SK-N-SH treated with all-trans-retinoic acid at 6 μM for 48 hours (cell line): ENCODE measurements at regions not wholly inside any gene's neighbourhood (a gene's known extent, or its start where the extent isn't known, plus 50 kb on each side); places are given as distances from the start of the nearest gene placed in this dataset.

Experiments
- ATAC-seq: fragments of 200-7000 bp; cut with Tn5 transposase; 3 replicates; pipeline ENCODE4 v1.9.1; 2020; ENCODE audit warnings: mild to moderate bottlenecking, moderate library complexity
- ARNTL ChIP-seq: fragments of 450-650 bp; formaldehyde crosslinking; IDR thresholded peaks from 2 replicates; pipeline ENCODE4 v1.5.0; 2020; ENCODE audit warnings: low read depth, mild to moderate bottlenecking, moderate library complexity, borderline replicate concordance
- CSDC2 ChIP-seq: fragments of 250-450 bp; sonication (Bioruptor Pico); IDR thresholded peaks from 2 replicates; pipeline ENCODE4 v1.5.0; 2020; ENCODE audit warnings: mild to moderate bottlenecking, moderate library complexity
- ESRRG ChIP-seq: fragments of 250-450 bp; sonication (Bioruptor Pico); IDR thresholded peaks from 2 replicates; pipeline ENCODE4 v1.6.1; 2021; ENCODE audit warnings: mild to moderate bottlenecking
- GLIS3 ChIP-seq: fragments of 250-450 bp; sonication (Bioruptor Pico); IDR thresholded peaks from 2 replicates; pipeline ENCODE4 v1.5.0; 2020; ENCODE audit warnings: mild to moderate bottlenecking, moderate library complexity
- ISL1 ChIP-seq: fragments of 250-450 bp; sonication (Bioruptor Pico); IDR thresholded peaks from 2 replicates; pipeline ENCODE4 v2.1.2; 2022; ENCODE audit warnings: mild to moderate bottlenecking, moderate library complexity
- PPARA ChIP-seq: fragments of 250-450 bp; sonication (Bioruptor Pico); IDR thresholded peaks from 2 replicates; pipeline ENCODE4 v1.5.0; 2020; ENCODE audit warnings: mild to moderate bottlenecking, borderline replicate concordance
- RARB ChIP-seq: fragments of 250-450 bp; sonication (Bioruptor Pico); IDR thresholded peaks from 2 replicates; pipeline ENCODE4 v1.8.0; 2021; ENCODE audit warnings: mild to moderate bottlenecking, moderate library complexity
- TCF4 ChIP-seq: fragments of 250-450 bp; sonication (Bioruptor Pico); IDR thresholded peaks from 2 replicates; pipeline ENCODE4 v1.8.0; 2021; ENCODE audit warnings: mild to moderate bottlenecking, moderate library complexity, borderline replicate concordance
- TOX ChIP-seq: fragments of 250-450 bp; sonication (Bioruptor Pico); IDR thresholded peaks from 2 replicates; pipeline ENCODE4 v1.8.0; 2021; ENCODE audit warnings: mild to moderate bottlenecking, moderate library complexity, borderline replicate concordance
- ZC3H10 ChIP-seq: fragments of 250-450 bp; sonication (Bioruptor Pico); IDR thresholded peaks from 2 replicates; pipeline ENCODE4 v1.5.1; 2021; ENCODE audit warnings: mild to moderate bottlenecking, moderate library complexity
- ZFP3 ChIP-seq: fragments of 250-450 bp; sonication (Bioruptor Pico); IDR thresholded peaks from 2 replicates; pipeline ENCODE4 v1.5.0; 2020; ENCODE audit warnings: mild to moderate bottlenecking, moderate library complexity
- ZFP30 ChIP-seq: fragments of 450-650 bp; formaldehyde crosslinking; IDR thresholded peaks from 2 replicates; pipeline ENCODE4 v1.5.0; 2022; ENCODE audit warnings: mild to moderate bottlenecking, moderate library complexity
- ZNF565 ChIP-seq: fragments of 450-650 bp; formaldehyde crosslinking; conservative IDR thresholded peaks from 2 replicates; pipeline ENCODE4 v1.5.0; 2020; ENCODE audit warnings: low read depth, mild to moderate bottlenecking, moderate library complexity
- ZNF70 ChIP-seq: fragments of 450-650 bp; formaldehyde crosslinking; IDR thresholded peaks from 2 replicates; pipeline ENCODE4 v1.5.0; 2020; ENCODE audit warnings: mild to moderate bottlenecking, moderate library complexity
- ZNF8 ChIP-seq: fragments of 450-650 bp; formaldehyde crosslinking; IDR thresholded peaks from 2 replicates; pipeline ENCODE4 v1.5.0; 2020; ENCODE audit warnings: mild to moderate bottlenecking, moderate library complexity
- TF ChIP-seq, protein P1 (sequence below): fragments of 250-450 bp; sonication (Bioruptor Pico); IDR thresholded peaks from 2 replicates; pipeline ENCODE4 v1.8.0; 2020; ENCODE audit warnings: mild to moderate bottlenecking, moderate library complexity, borderline replicate concordance
- TF ChIP-seq, protein P2 (sequence below): fragments of 250-450 bp; sonication (Bioruptor Pico); IDR thresholded peaks from 2 replicates; pipeline ENCODE4 v1.5.0; 2020; ENCODE audit warnings: mild to moderate bottlenecking, moderate library complexity
- TF ChIP-seq, protein P3 (sequence below): fragments of 250-450 bp; sonication (Bioruptor Pico); IDR thresholded peaks from 2 replicates; pipeline ENCODE4 v1.8.0; 2021; ENCODE audit warnings: low read depth, mild to moderate bottlenecking, moderate library complexity, borderline replicate concordance
- TF ChIP-seq, protein P4 (sequence below): fragments of 250-450 bp; sonication (Bioruptor Pico); IDR thresholded peaks from 2 replicates; pipeline ENCODE4 v1.5.1; 2020; ENCODE audit warnings: low read depth, mild to moderate bottlenecking, moderate library complexity
- TF ChIP-seq, protein P5 (sequence below): fragments of 250-450 bp; sonication (Bioruptor Pico); IDR thresholded peaks from 2 replicates; pipeline ENCODE4 v1.5.1; 2021; ENCODE audit warnings: mild to moderate bottlenecking, moderate library complexity

DNA sequence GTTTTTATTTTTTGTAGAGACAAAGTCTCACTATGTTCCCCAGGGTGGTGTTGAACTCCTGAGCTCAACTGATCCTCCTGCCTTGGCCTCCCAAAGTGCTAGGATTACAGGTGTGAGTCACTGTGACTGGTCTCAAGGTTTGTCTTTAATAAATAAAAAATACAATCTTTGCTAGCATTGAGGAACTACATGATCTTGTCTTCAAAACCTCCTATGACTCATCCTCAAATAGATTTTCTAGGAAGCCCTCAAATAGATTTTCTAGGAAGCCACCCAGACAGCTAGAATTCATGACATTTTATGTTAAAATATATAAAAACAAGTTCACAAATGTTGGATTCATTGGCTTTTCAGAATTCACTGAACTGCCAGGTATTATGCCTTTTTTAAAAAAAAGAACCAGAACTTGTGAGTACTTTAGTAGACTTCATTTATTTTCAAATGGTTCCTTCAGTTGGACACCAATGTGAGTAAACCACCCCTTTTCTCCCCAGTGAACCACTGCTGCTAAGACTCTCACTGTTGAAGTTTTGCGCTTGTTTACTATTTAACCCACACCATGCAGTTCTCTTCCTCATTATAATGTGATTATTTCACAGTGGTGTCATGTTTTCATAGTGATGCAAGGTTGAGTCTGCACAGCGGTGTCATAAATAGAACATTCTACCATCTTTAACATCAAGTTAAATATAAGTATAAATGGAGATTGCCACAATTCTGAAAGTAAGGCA, 303.9 kb downstream of the CASP12 start:
- ATAC-seq, result no peak
- TF ChIP-seq, protein P1, sequence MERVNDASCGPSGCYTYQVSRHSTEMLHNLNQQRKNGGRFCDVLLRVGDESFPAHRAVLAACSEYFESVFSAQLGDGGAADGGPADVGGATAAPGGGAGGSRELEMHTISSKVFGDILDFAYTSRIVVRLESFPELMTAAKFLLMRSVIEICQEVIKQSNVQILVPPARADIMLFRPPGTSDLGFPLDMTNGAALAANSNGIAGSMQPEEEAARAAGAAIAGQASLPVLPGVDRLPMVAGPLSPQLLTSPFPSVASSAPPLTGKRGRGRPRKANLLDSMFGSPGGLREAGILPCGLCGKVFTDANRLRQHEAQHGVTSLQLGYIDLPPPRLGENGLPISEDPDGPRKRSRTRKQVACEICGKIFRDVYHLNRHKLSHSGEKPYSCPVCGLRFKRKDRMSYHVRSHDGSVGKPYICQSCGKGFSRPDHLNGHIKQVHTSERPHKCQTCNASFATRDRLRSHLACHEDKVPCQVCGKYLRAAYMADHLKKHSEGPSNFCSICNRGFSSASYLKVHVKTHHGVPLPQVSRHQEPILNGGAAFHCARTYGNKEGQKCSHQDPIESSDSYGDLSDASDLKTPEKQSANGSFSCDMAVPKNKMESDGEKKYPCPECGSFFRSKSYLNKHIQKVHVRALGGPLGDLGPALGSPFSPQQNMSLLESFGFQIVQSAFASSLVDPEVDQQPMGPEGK, result no peak
- no peak for TF ChIP-seq GLIS3 (CRISPR knock-in tag)
- no peak for TF ChIP-seq ZC3H10 (CRISPR knock-in tag)
- TF ChIP-seq TOX (CRISPR knock-in tag), result no peak
- TF ChIP-seq, protein P2, sequence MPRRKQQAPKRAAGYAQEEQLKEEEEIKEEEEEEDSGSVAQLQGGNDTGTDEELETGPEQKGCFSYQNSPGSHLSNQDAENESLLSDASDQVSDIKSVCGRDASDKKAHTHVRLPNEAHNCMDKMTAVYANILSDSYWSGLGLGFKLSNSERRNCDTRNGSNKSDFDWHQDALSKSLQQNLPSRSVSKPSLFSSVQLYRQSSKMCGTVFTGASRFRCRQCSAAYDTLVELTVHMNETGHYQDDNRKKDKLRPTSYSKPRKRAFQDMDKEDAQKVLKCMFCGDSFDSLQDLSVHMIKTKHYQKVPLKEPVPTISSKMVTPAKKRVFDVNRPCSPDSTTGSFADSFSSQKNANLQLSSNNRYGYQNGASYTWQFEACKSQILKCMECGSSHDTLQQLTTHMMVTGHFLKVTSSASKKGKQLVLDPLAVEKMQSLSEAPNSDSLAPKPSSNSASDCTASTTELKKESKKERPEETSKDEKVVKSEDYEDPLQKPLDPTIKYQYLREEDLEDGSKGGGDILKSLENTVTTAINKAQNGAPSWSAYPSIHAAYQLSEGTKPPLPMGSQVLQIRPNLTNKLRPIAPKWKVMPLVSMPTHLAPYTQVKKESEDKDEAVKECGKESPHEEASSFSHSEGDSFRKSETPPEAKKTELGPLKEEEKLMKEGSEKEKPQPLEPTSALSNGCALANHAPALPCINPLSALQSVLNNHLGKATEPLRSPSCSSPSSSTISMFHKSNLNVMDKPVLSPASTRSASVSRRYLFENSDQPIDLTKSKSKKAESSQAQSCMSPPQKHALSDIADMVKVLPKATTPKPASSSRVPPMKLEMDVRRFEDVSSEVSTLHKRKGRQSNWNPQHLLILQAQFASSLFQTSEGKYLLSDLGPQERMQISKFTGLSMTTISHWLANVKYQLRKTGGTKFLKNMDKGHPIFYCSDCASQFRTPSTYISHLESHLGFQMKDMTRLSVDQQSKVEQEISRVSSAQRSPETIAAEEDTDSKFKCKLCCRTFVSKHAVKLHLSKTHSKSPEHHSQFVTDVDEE, result no peak

DNA sequence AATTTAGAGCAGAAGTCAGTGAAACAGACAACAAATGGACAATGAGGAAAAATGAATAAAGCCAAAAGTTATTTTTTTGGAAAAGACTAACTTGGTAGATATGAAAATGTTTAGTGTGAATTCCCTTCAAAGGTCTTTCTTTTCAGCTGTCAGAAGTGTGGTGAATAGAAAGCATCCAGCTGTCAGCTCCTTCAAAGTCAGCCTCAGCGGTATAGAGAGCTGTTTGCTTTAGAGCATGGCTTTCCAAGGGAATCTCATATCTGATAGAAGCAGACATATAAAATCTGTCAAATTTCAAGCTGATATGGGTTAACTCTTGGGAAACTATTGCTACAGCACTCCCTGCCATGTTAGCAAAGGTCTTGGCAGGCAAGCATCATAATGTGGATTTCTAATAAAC, 309.3 kb downstream of the CASP12 start:
- no peak for ATAC-seq
- TF ChIP-seq ZFP3 (CRISPR knock-in tag), result no peak
- no peak for TF ChIP-seq ZNF565
- no peak for TF ChIP-seq GLIS3 (CRISPR knock-in tag)
- TF ChIP-seq, protein P3, sequence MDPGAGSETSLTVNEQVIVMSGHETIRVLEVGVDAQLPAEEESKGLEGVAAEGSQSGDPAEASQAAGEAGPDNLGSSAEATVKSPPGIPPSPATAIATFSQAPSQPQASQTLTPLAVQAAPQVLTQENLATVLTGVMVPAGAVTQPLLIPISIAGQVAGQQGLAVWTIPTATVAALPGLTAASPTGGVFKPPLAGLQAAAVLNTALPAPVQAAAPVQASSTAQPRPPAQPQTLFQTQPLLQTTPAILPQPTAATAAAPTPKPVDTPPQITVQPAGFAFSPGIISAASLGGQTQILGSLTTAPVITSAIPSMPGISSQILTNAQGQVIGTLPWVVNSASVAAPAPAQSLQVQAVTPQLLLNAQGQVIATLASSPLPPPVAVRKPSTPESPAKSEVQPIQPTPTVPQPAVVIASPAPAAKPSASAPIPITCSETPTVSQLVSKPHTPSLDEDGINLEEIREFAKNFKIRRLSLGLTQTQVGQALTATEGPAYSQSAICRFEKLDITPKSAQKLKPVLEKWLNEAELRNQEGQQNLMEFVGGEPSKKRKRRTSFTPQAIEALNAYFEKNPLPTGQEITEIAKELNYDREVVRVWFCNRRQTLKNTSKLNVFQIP (CRISPR knock-in tag), result no peak
- no peak for TF ChIP-seq ZNF70
- no peak for TF ChIP-seq ZFP30 (CRISPR knock-in tag)
- TF ChIP-seq, protein P1, result no peak
- TF ChIP-seq CSDC2 (CRISPR knock-in tag), result no peak
- no peak for TF ChIP-seq ESRRG (CRISPR knock-in tag)
- no peak for TF ChIP-seq RARB (CRISPR knock-in tag)
- TF ChIP-seq ZNF8 (CRISPR knock-in tag), result no peak
- TF ChIP-seq, protein P4, sequence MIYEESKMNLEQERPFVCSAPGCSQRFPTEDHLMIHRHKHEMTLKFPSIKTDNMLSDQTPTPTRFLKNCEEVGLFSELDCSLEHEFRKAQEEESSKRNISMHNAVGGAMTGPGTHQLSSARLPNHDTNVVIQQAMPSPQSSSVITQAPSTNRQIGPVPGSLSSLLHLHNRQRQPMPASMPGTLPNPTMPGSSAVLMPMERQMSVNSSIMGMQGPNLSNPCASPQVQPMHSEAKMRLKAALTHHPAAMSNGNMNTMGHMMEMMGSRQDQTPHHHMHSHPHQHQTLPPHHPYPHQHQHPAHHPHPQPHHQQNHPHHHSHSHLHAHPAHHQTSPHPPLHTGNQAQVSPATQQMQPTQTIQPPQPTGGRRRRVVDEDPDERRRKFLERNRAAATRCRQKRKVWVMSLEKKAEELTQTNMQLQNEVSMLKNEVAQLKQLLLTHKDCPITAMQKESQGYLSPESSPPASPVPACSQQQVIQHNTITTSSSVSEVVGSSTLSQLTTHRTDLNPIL (CRISPR knock-in tag), result no peak
- no peak for TF ChIP-seq TOX (CRISPR knock-in tag)
- TF ChIP-seq, protein P5, sequence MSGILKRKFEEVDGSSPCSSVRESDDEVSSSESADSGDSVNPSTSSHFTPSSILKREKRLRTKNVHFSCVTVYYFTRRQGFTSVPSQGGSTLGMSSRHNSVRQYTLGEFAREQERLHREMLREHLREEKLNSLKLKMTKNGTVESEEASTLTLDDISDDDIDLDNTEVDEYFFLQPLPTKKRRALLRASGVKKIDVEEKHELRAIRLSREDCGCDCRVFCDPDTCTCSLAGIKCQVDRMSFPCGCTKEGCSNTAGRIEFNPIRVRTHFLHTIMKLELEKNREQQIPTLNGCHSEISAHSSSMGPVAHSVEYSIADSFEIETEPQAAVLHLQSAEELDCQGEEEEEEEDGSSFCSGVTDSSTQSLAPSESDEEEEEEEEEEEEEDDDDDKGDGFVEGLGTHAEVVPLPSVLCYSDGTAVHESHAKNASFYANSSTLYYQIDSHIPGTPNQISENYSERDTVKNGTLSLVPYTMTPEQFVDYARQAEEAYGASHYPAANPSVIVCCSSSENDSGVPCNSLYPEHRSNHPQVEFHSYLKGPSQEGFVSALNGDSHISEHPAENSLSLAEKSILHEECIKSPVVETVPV (CRISPR knock-in tag), result no peak
- TF ChIP-seq ZC3H10 (CRISPR knock-in tag), result no peak
- TF ChIP-seq ISL1 (CRISPR knock-in tag), result no peak
- TF ChIP-seq PPARA, result no peak
- TF ChIP-seq TCF4 (CRISPR knock-in tag), result no peak
- no peak for TF ChIP-seq ARNTL (CRISPR knock-in tag)
- TF ChIP-seq, protein P2, result no peak
